GM21423 (cell line): ENCODE measurements at regions not wholly inside any gene's neighbourhood (a gene's known extent, or its start where the extent isn't known, plus 50 kb on each side); places are given as distances from the start of the nearest gene placed in this dataset.
A peak's percentile ranks its signal among the peaks of the same experiment; 100 is the strongest.
"Not testable (repeated sequence)": the region's sequence is repeated elsewhere in the genome, so short reads cannot be mapped to it uniquely, and the experiment has no call there.

Source experiments
- ATAC-seq: cut with Tn5 transposase; IDR thresholded peaks from one replicate; pipeline ENCODE4 v1.9.1; 2021; ENCODE audit warnings: mild to moderate bottlenecking, moderate library complexity; ENCODE audit not compliant: unreplicated experiment

- no peak for ATAC-seq
Observed at GRCh38 chr15:92751528-92751927, 96.0 kb upstream of the FAM174B start.

- no peak for ATAC-seq
Observed at GRCh38 chr15:92753591-92753990, 98.0 kb upstream of the FAM174B start.

- no peak for ATAC-seq
Observed at GRCh38 chr15:92763459-92763858, 107.9 kb upstream of the FAM174B start.

GRCh38 chr15:92768131-92768530, 112.6 kb upstream of the FAM174B start:
- not testable (repeated sequence) for ATAC-seq

- no peak for ATAC-seq
Observed at GRCh38 chr15:92770641-92771040, 115.1 kb upstream of the FAM174B start.

GRCh38 chr15:92772061-92772460, 116.5 kb upstream of the FAM174B start:
- ATAC-seq: no peak

- ATAC-seq: no peak
Observed at GRCh38 chr15:92772626-92773244, 117.2 kb upstream of the FAM174B start.

GRCh38 chr15:92773340-92773739, 117.8 kb upstream of the FAM174B start:
- no peak for ATAC-seq

- ATAC-seq: no peak
Observed at GRCh38 chr15:92779874-92780273, 120.2 kb upstream of the CHD2 start.

- no peak for ATAC-seq
Observed at GRCh38 chr15:92780843-92781242, 119.3 kb upstream of the CHD2 start.

GRCh38 chr15:92781925-92782453, 118.1 kb upstream of the CHD2 start:
- ATAC-seq: no peak

GRCh38 chr15:92787116-92787515, 113.0 kb upstream of the CHD2 start:
- no peak for ATAC-seq

- no peak for ATAC-seq
Observed at GRCh38 chr15:92788196-92788595, 111.9 kb upstream of the CHD2 start.

- not testable (repeated sequence) for ATAC-seq
Observed at GRCh38 chr15:92788793-92789192, 111.3 kb upstream of the CHD2 start.

- ATAC-seq: no peak
Observed at GRCh38 chr15:92796161-92796611, 103.9 kb upstream of the CHD2 start.

GRCh38 chr15:92797168-92798052, 102.7 kb upstream of the CHD2 start:
- ATAC-seq: peak; percentile 70

- ATAC-seq: no peak
Observed at GRCh38 chr15:92800013-92800412, 100.1 kb upstream of the CHD2 start.

- not testable (repeated sequence) for ATAC-seq
Observed at GRCh38 chr15:92800416-92801055, 99.6 kb upstream of the CHD2 start.

- ATAC-seq: not testable (repeated sequence)
Observed at GRCh38 chr15:92801056-92801773, 98.9 kb upstream of the CHD2 start.

GRCh38 chr15:92801774-92802464, 98.2 kb upstream of the CHD2 start:
- no peak for ATAC-seq
